Spleen (tissue), 7 donors: ENCODE measurements at regions not wholly inside any gene's neighbourhood (a gene's known extent, or its start where the extent isn't known, plus 50 kb on each side); places are given as distances from the start of the nearest gene placed in this dataset.

ENCODE experiments used
- POLR2AphosphoS5 ChIP-seq, 3 donors: sonication (generic); formaldehyde crosslinking; IDR thresholded peaks; one replicate each; pipeline ENCODE4 v1.5.1; 2017; ENCODE audit warnings: antibody characterized with exemption in 3 of 3
- TF ChIP-seq, protein P1 (sequence below), 11 experiments: fragments of 200-600 bp in 7 of 11; fragments of 450-650 bp in 4 of 11; sonication (generic) in 4 of 11; IDR thresholded peaks in 8 of 11; conservative IDR thresholded peaks in 3 of 11; 1 replicate in 7 of 11; 2 replicates in 4 of 11; pipeline versions ENCODE4 v1.4.0 to v1.8.0; 2016 to 2021; ENCODE audit warnings: antibody characterized with exemption in 11 of 11, inconsistent platforms in 4 of 11, mild to moderate bottlenecking in 1 of 11
- donor health status: DM: no; HTN: no; CAD: no; lungs with moderate emphysema.
- donor health status: DM: no; HTN: no; CAD: no.
- donor health status: DM: no; HTN: no; CAD: no.

DNA sequence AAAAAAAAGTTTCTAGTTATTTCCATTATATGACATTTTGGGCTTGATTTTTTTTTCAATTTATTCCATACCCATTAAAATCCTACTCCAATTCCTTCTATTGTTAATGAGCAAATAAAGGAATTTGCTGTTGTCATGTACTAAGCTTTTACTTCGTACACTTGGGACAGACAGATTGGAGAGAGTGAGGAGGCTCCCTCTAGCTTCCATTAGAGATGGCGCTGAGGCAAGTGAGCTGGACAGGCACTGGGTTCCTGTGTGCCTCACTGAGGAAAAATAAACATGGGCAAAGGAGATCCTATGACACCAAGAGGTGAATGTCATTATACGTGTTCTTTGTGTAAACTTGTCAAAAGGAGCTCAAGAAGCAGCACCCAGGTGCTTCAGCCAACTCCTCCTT, 441.1 kb upstream of the MDFIC2 start:
- TF ChIP-seq, protein P1, sequence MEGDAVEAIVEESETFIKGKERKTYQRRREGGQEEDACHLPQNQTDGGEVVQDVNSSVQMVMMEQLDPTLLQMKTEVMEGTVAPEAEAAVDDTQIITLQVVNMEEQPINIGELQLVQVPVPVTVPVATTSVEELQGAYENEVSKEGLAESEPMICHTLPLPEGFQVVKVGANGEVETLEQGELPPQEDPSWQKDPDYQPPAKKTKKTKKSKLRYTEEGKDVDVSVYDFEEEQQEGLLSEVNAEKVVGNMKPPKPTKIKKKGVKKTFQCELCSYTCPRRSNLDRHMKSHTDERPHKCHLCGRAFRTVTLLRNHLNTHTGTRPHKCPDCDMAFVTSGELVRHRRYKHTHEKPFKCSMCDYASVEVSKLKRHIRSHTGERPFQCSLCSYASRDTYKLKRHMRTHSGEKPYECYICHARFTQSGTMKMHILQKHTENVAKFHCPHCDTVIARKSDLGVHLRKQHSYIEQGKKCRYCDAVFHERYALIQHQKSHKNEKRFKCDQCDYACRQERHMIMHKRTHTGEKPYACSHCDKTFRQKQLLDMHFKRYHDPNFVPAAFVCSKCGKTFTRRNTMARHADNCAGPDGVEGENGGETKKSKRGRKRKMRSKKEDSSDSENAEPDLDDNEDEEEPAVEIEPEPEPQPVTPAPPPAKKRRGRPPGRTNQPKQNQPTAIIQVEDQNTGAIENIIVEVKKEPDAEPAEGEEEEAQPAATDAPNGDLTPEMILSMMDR (IDR thresholded peaks at IDR 0.05 in 8 of 11, conservative IDR thresholded peaks at IDR 0.05 in 3 of 11) = no peak
- TF ChIP-seq POLR2AphosphoS5 (IDR thresholded peaks at IDR 0.05) = no peak
